GM23338 (cell line): ENCODE measurements at regions not wholly inside any gene's neighbourhood (a gene's known extent, or its start where the extent isn't known, plus 50 kb on each side); places are given as distances from the start of the nearest gene placed in this dataset.

ENCODE experiments used
- ATAC-seq: fragments of 200-7000 bp; cut with Tn5 transposase; 3 replicates; pipeline ENCODE4 v1.9.1; 2020
- DNase-seq: peaks from one replicate; pipeline ENCODE4 v3.0.0-alpha.2; 2015; ENCODE audit warnings: low spot score
- H2AFZ ChIP-seq: fragments of 200-600 bp; sonication (generic); 2 replicates; pipeline ENCODE4 v1.8.0; 2016; ENCODE audit warnings: antibody characterized with exemption, mild to moderate bottlenecking, moderate library complexity
- H3F3A ChIP-seq: fragments of 200-600 bp; sonication (generic); replicated peaks from 2 replicates; pipeline ENCODE4 v1.8.0; 2017; ENCODE audit warnings: antibody characterized with exemption, mixed run types, low read depth
- H3K27ac ChIP-seq: fragments of 200-600 bp; sonication (generic); 2 replicates; pipeline ENCODE4 v1.6.1; 2016; ENCODE audit warnings: low read depth
- H3K27me3 ChIP-seq: fragments of 200-600 bp; sonication (generic); 2 replicates; pipeline ENCODE4 v1.8.0; 2016; ENCODE audit warnings: mild to moderate bottlenecking, mixed run types, moderate library complexity; ENCODE audit not compliant: insufficient read depth
- H3K36me3 ChIP-seq: fragments of 200-600 bp; sonication (generic); 2 replicates; pipeline ENCODE4 v1.8.0; 2016; ENCODE audit warnings: mild to moderate bottlenecking; ENCODE audit not compliant: insufficient read depth
- H3K4me1 ChIP-seq: fragments of 200-600 bp; sonication (generic); 2 replicates; pipeline ENCODE4 v1.8.0; 2016; ENCODE audit warnings: mild to moderate bottlenecking, moderate library complexity; ENCODE audit not compliant: insufficient read depth
- H3K4me2 ChIP-seq: fragments of 200-600 bp; sonication (generic); 2 replicates; pipeline ENCODE4 v1.7.1; 2017; ENCODE audit warnings: mixed run types
- H3K4me3 ChIP-seq: fragments of 200-600 bp; sonication (generic); 2 replicates; pipeline ENCODE4 v1.6.1; 2016; ENCODE audit warnings: mixed run types
- H3K79me2 ChIP-seq: fragments of 200-600 bp; sonication (generic); replicated peaks from 2 replicates; pipeline ENCODE4 v1.8.0; 2017; ENCODE audit warnings: mild to moderate bottlenecking; ENCODE audit not compliant: insufficient read depth
- H3K9me2 ChIP-seq: fragments of 200-600 bp; sonication (generic); 2 replicates; pipeline ENCODE4 v1.8.0; 2017; ENCODE audit not compliant: insufficient read depth
- H4K20me1 ChIP-seq: fragments of 200-600 bp; sonication (generic); replicated peaks from 2 replicates; pipeline ENCODE4 v1.8.0; 2017; ENCODE audit warnings: mild to moderate bottlenecking; ENCODE audit not compliant: insufficient read depth
- H3K27ac Mint-ChIP-seq: 2 replicates; pipeline ENCODE4 v1.8.0; 2020; ENCODE audit warnings: inconsistent platforms, mild to moderate bottlenecking, moderate library complexity, mixed read lengths
- H3K27me3 Mint-ChIP-seq: 3 replicates; pipeline ENCODE4 v1.8.0; 2022; ENCODE audit warnings: low read depth, mild to moderate bottlenecking, moderate library complexity, mixed read lengths, inconsistent platforms; ENCODE audit not compliant: insufficient read depth, poor library complexity
- H3K36me3 Mint-ChIP-seq: 3 replicates; pipeline ENCODE4 v1.8.0; 2021; ENCODE audit warnings: low read depth, mild to moderate bottlenecking, inconsistent platforms, moderate library complexity, mixed read lengths
- H3K4me1 Mint-ChIP-seq: 3 replicates; pipeline ENCODE4 v1.8.0; 2020; ENCODE audit warnings: mild to moderate bottlenecking, inconsistent platforms, mixed read lengths
- H3K4me3 Mint-ChIP-seq: 3 replicates; pipeline ENCODE4 v1.8.0; 2021; ENCODE audit warnings: moderate library complexity, mild to moderate bottlenecking, inconsistent platforms, mixed read lengths
- H3K9me3 Mint-ChIP-seq: 3 replicates; pipeline ENCODE4 v1.8.0; 2020; ENCODE audit warnings: moderate library complexity, mild to moderate bottlenecking, inconsistent platforms, mixed read lengths
- ETS1 ChIP-seq: IDR thresholded peaks from 2 replicates; pipeline ENCODE4 v1.6.1; 2016; ENCODE audit warnings: antibody characterized with exemption
- POLR2AphosphoS5 ChIP-seq: IDR thresholded peaks from 2 replicates; pipeline ENCODE4 v1.6.1; 2016; ENCODE audit warnings: antibody characterized with exemption, low read depth
- STAT1 ChIP-seq: IDR thresholded peaks from one replicate; pipeline ENCODE4 v1.6.1; 2016; ENCODE audit warnings: antibody characterized with exemption; ENCODE audit not compliant: unreplicated experiment
- ZNF114 ChIP-seq: fragments of 250-450 bp; sonication (Bioruptor Pico); IDR thresholded peaks from 2 replicates; pipeline ENCODE4 v1.5.0; 2020; ENCODE audit warnings: mild to moderate bottlenecking, moderate library complexity
- ZNF331 ChIP-seq: fragments of 250-450 bp; sonication (Bioruptor Pico); IDR thresholded peaks from 2 replicates; pipeline ENCODE4 v1.5.0; 2020; ENCODE audit warnings: low read depth, mild to moderate bottlenecking, moderate library complexity
- ZNF462 ChIP-seq: fragments of 250-450 bp; sonication (Bioruptor Pico); IDR thresholded peaks from 2 replicates; pipeline ENCODE4 v1.5.0; 2020; ENCODE audit warnings: mild to moderate bottlenecking, moderate library complexity

GRCh38 chr3:1902416-1902815 is 196.2 kb upstream of the CNTN4 start:
- H3K4me3 ChIP-seq = no peak overlapping the region
- H2AFZ ChIP-seq = no peak overlapping the region
- ATAC-seq = no peak
- no peaks in the 10 kb centered on the region for H3K9me2 ChIP-seq
- no peaks in the 10 kb centered on the region for H4K20me1 ChIP-seq
- H3K9me3 Mint-ChIP-seq = peaks cover 97% of the 10 kb centered on the region
- H3K4me1 Mint-ChIP-seq = no peaks in the 10 kb centered on the region
- no peak overlapping the region for H3K4me3 Mint-ChIP-seq
- DNase-seq = no peak
- H3K36me3 ChIP-seq = no peaks in the 10 kb centered on the region
- TF ChIP-seq ZNF331 (CRISPR knock-in tag) (no peak), ETS1 (no peak)
- peaks cover 25% of the 10 kb centered on the region for H3K36me3 Mint-ChIP-seq
- H3K27ac Mint-ChIP-seq = no peak overlapping the region
- H3K79me2 ChIP-seq = no peaks in the 10 kb centered on the region
- H3K27me3 Mint-ChIP-seq = no peaks in the 10 kb centered on the region
- no peaks in the 10 kb centered on the region for H3K27me3 ChIP-seq
- no peaks in the 10 kb centered on the region for H3F3A ChIP-seq
- no peaks in the 10 kb centered on the region for H3K4me1 ChIP-seq
- no peak overlapping the region for H3K27ac ChIP-seq
- no peak overlapping the region for H3K4me2 ChIP-seq

GRCh38 chr3:1903111-1903510 is 195.6 kb upstream of the CNTN4 start:
- Mint-ChIP-seq H3K27me3 (no peaks in the 10 kb centered on the region), H3K36me3 (peaks cover 28% of the 10 kb centered on the region), H3K27ac (no peak overlapping the region), H3K9me3 (peaks cover 99% of the 10 kb centered on the region), H3K4me3 (no peak overlapping the region), H3K4me1 (no peaks in the 10 kb centered on the region)
- H3K4me2 ChIP-seq = no peak overlapping the region
- H2AFZ ChIP-seq = no peak overlapping the region
- no peaks in the 10 kb centered on the region for H3K4me1 ChIP-seq
- H3K27ac ChIP-seq = no peak overlapping the region
- no peaks in the 10 kb centered on the region for H4K20me1 ChIP-seq
- no peaks in the 10 kb centered on the region for H3F3A ChIP-seq
- H3K79me2 ChIP-seq = no peaks in the 10 kb centered on the region
- H3K4me3 ChIP-seq = no peak overlapping the region
- no peaks in the 10 kb centered on the region for H3K36me3 ChIP-seq
- TF ChIP-seq ZNF114 (no peak), ZNF462 (CRISPR knock-in tag) (no peak), STAT1 (no peak), POLR2AphosphoS5 (no peak)
- H3K9me2 ChIP-seq = no peaks in the 10 kb centered on the region
- H3K27me3 ChIP-seq = no peaks in the 10 kb centered on the region
- ATAC-seq = no peak
- DNase-seq = no peak
